B cell (primary cell): ENCODE measurements at regions not wholly inside any gene's neighbourhood (a gene's known extent, or its start where the extent isn't known, plus 50 kb on each side); places are given as distances from the start of the nearest gene placed in this dataset.

ENCODE experiments used
- ATAC-seq: fragments of 200-7000 bp; cut with Tn5 transposase; one replicate; pipeline ENCODE4 v1.10.0; 2021; ENCODE audit warnings: low read depth, mild to moderate bottlenecking, moderate number of reproducible peaks, moderate library complexity
- CTCF ChIA-PET: fragments of 350-600 bp; sonication (Branson Sonifier 250); formaldehyde crosslinking; loops from one replicate; lab custom pipeline; 2021; ENCODE audit warnings: antibody characterized with exemption, inconsistent platforms; lab: Charles Lee
- POLR2A ChIA-PET: fragments of 350-600 bp; sonication (Branson Sonifier 250); formaldehyde crosslinking; loops from one replicate; lab custom pipeline; 2021; ENCODE audit warnings: antibody characterized with exemption; lab: Charles Lee
- DNase-seq: peaks from one replicate; pipeline ENCODE4 v3.0.0; 2013
- H2AFZ ChIP-seq: 2 replicates; pipeline ENCODE4 v1.6.1; 2012; ENCODE audit warnings: mild to moderate bottlenecking, low read depth, low read length; ENCODE audit not compliant: insufficient read depth, poor library complexity, severe bottlenecking
- H3K27ac ChIP-seq, 2 donors: 1 replicate in 1 of 2; 2 replicates in 1 of 2; pipeline ENCODE4 v1.5.1; 2012 to 2013; ENCODE audit warnings: low read length in 2 of 2, mild to moderate bottlenecking in 2 of 2, moderate library complexity in 1 of 2
- H3K27me3 ChIP-seq, 4 experiments: fragments of 200-600 bp in 1 of 4; sonication (generic) in 1 of 4; replicated peaks in 1 of 4; 1 replicate in 2 of 4; 2 replicates in 2 of 4; pipeline versions ENCODE4 v1.6.1 to v1.7.0; 2013 to 2016; ENCODE audit warnings: low read length in 3 of 4, mild to moderate bottlenecking in 2 of 4, mixed read lengths in 1 of 4, moderate library complexity in 1 of 4; ENCODE audit not compliant: insufficient read depth in 4 of 4, control insufficient read depth in 3 of 4; ENCODE audit errors: control extremely low read depth in 1 of 4
- H3K36me3 ChIP-seq, 2 experiments: replicated peaks in 1 of 2; 1 replicate in 1 of 2; 2 replicates in 1 of 2; pipeline versions ENCODE4 v1.6.1 to v1.7.1; 2013; ENCODE audit warnings: low read length in 1 of 2; ENCODE audit not compliant: insufficient read depth in 2 of 2, control insufficient read depth in 1 of 2; ENCODE audit errors: control extremely low read depth in 1 of 2, extremely low read depth in 1 of 2
- H3K4me1 ChIP-seq, 2 donors: fragments of 200-600 bp in 1 of 2; sonication (generic) in 1 of 2; 1 replicate in 1 of 2; 2 replicates in 1 of 2; pipeline versions ENCODE4 v1.5.1 to v1.6.1; 2013 to 2017; ENCODE audit warnings: low read length in 2 of 2; ENCODE audit not compliant: control insufficient read depth in 2 of 2, insufficient read depth in 2 of 2
- H3K4me2 ChIP-seq: replicated peaks from 2 replicates; pipeline ENCODE3; 2012; ENCODE audit warnings: mild to moderate bottlenecking, low read depth, low read length; ENCODE audit not compliant: poor library complexity, severe bottlenecking
- H3K4me3 ChIP-seq, 5 experiments: fragments of 200-600 bp in 1 of 5; sonication (generic) in 1 of 5; 1 replicate in 3 of 5; 2 replicates in 2 of 5; pipeline versions ENCODE4 v1.5.1 to v1.7.0; 2011 to 2016; ENCODE audit warnings: low read length in 4 of 5, mild to moderate bottlenecking in 4 of 5, low read depth in 2 of 5, control low read depth in 1 of 5, moderate library complexity in 1 of 5; ENCODE audit not compliant: insufficient read depth in 1 of 5; ENCODE audit errors: control extremely low read depth in 1 of 5, extremely low read depth in 1 of 5
- H3K79me2 ChIP-seq: fragments of 200-600 bp; sonication (generic); one replicate; pipeline ENCODE4 v1.6.0; 2016; ENCODE audit warnings: low read length; ENCODE audit not compliant: control insufficient read depth, insufficient read depth
- H3K9ac ChIP-seq: fragments of 200-600 bp; sonication (generic); 2 replicates; pipeline ENCODE4 v1.6.1; 2017; ENCODE audit warnings: mild to moderate bottlenecking, low read length, moderate library complexity
- H3K9me3 ChIP-seq, 3 donors: one replicate each; pipeline versions ENCODE4 v1.6.1 to v1.7.1; 2013; ENCODE audit warnings: low read length in 2 of 3; ENCODE audit not compliant: control insufficient read depth in 2 of 3, insufficient read depth in 1 of 3; ENCODE audit errors: control extremely low read depth in 1 of 3
- H4K20me1 ChIP-seq: 2 replicates; pipeline ENCODE4 v1.6.0; 2012; ENCODE audit warnings: mild to moderate bottlenecking, low read length; ENCODE audit not compliant: insufficient read depth, control insufficient read depth, poor library complexity, severe bottlenecking
- H3K27ac Mint-ChIP-seq: one replicate; pipeline ENCODE4 v1.8.0; 2021; ENCODE audit warnings: mixed read lengths
- H3K27me3 Mint-ChIP-seq: one replicate; pipeline ENCODE4 v1.8.0; 2021; ENCODE audit warnings: mixed read lengths
- H3K4me1 Mint-ChIP-seq: one replicate; pipeline ENCODE4 v1.8.0; 2021; ENCODE audit warnings: mixed read lengths
- H3K4me3 Mint-ChIP-seq: one replicate; pipeline ENCODE4 v1.8.0; 2021; ENCODE audit warnings: mixed read lengths
- H3K9me3 Mint-ChIP-seq: one replicate; pipeline ENCODE4 v1.8.0; 2022; ENCODE audit warnings: mixed read lengths; ENCODE audit not compliant: insufficient read depth
- EZH2 ChIP-seq: IDR thresholded peaks from 2 replicates; pipeline ENCODE4 v1.6.1; 2012; ENCODE audit warnings: borderline replicate concordance, low read depth, mild to moderate bottlenecking, moderate library complexity, low read length; ENCODE audit not compliant: insufficient read depth, poor library complexity, severe bottlenecking
- WGBS: methylation state at CpG from one replicate; pipeline ENCODE4 v1.1.5; 2013; ENCODE audit warnings: missing lambda C conversion rate; ENCODE audit not compliant: insufficient coverage; 5-methylcytosine and 5-hydroxymethylcytosine counted together
- intact Hi-C: fragments of 100-400 bp; cut with micrococcal nuclease; formaldehyde crosslinking; loops from one replicate; pipeline ENCODE4 v1.10.0; 2022
- TF ChIP-seq, protein P1 (sequence below): fragments of 200-600 bp; IDR thresholded peaks from one replicate; pipeline ENCODE4 v1.8.0; 2022; ENCODE audit warnings: antibody characterized with exemption, mild to moderate bottlenecking

DNA sequence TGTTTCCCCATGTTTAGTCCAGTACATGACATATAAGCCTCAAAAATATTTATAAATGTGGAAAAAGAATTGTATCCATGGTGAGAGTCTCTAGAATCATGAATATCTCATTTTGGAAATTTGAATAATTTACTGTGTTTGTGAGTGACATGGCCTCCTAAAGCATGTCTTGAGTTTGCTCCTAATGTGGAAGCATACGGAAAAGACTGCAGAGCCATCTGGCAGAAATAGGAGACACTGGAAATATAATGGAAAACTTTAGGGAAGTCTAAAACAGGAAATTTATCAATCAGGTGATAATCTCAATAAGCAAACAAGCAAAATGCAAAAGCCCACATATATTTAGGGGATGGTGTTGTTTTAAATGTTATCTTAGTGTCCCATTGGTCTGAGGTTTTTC is 465.0 kb downstream of the TDRD3 start:
- H3K27ac Mint-ChIP-seq: no peak overlapping the region
- no peak for TF ChIP-seq EZH2
- TF ChIP-seq, protein P1, sequence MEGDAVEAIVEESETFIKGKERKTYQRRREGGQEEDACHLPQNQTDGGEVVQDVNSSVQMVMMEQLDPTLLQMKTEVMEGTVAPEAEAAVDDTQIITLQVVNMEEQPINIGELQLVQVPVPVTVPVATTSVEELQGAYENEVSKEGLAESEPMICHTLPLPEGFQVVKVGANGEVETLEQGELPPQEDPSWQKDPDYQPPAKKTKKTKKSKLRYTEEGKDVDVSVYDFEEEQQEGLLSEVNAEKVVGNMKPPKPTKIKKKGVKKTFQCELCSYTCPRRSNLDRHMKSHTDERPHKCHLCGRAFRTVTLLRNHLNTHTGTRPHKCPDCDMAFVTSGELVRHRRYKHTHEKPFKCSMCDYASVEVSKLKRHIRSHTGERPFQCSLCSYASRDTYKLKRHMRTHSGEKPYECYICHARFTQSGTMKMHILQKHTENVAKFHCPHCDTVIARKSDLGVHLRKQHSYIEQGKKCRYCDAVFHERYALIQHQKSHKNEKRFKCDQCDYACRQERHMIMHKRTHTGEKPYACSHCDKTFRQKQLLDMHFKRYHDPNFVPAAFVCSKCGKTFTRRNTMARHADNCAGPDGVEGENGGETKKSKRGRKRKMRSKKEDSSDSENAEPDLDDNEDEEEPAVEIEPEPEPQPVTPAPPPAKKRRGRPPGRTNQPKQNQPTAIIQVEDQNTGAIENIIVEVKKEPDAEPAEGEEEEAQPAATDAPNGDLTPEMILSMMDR: no peak
- H3K9me3 ChIP-seq: peaks cover 0 to 5% (median 0%) of the 10 kb centered on the region in 3 donors
- H3K27me3 ChIP-seq: no peaks in the 10 kb centered on the region
- no peak overlapping the region for H3K9ac ChIP-seq
- H3K79me2 ChIP-seq: no peaks in the 10 kb centered on the region
- no peak overlapping the region for H3K27ac ChIP-seq
- H4K20me1 ChIP-seq: no peaks in the 10 kb centered on the region
- CTCF ChIA-PET: no interaction called here
- 80% methylated on average over 1 of the region's 1 CpG for WGBS
- H3K4me2 ChIP-seq: no peak overlapping the region
- no peak overlapping the region for H2AFZ ChIP-seq
- no peaks in the 10 kb centered on the region for H3K4me1 Mint-ChIP-seq
- POLR2A ChIA-PET: no interaction called here
- H3K4me3 Mint-ChIP-seq: no peak overlapping the region
- H3K9me3 Mint-ChIP-seq: peaks cover 12% of the 10 kb centered on the region
- no peaks in the 10 kb centered on the region for H3K36me3 ChIP-seq
- no peak for DNase-seq
- ATAC-seq: no peak
- H3K27me3 Mint-ChIP-seq: no peaks in the 10 kb centered on the region
- H3K4me1 ChIP-seq: no peaks in the 10 kb centered on the region
- intact Hi-C loops: no loop called here
- H3K4me3 ChIP-seq: no peak overlapping the region

DNA sequence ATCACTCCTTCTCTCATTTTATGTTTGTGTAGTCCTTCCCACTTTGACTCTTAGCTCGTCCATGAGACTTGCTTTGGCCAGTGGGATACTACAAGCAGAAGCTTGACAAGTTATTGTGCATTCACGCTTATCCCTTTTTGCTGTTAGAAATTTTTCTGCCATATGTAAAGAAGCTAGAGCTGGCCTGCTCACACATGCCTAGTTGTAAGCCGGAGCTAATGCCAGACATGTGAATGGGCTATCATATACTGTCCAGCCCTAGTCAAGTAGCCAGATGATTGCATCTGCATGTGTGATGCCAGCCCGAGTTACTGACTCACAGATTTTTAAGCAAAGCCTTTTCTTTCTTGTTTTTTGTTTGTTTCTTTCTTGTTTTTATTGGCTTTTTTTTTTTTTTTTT is 460.7 kb downstream of the TDRD3 start:
- Mint-ChIP-seq H3K4me1 (no peaks in the 10 kb centered on the region), H3K9me3 (peaks cover 5% of the 10 kb centered on the region), H3K27me3 (no peaks in the 10 kb centered on the region), H3K4me3 (no peak overlapping the region), H3K27ac (no peak overlapping the region)
- DNase-seq (no peak), ATAC-seq (no peak)
- H3K9ac ChIP-seq: no peak overlapping the region
- intact Hi-C loops: no loop called here
- peaks cover 0 to 3% (median 0%) of the 10 kb centered on the region in 3 donors for H3K9me3 ChIP-seq
- H3K4me1 ChIP-seq: no peaks in the 10 kb centered on the region
- no peak overlapping the region for H3K4me2 ChIP-seq
- H3K27ac ChIP-seq: no peak overlapping the region
- H2AFZ ChIP-seq: no peak overlapping the region
- H3K4me3 ChIP-seq: no peak overlapping the region
- H4K20me1 ChIP-seq: no peaks in the 10 kb centered on the region
- ChIA-PET POLR2A (no interaction called here), CTCF (no interaction called here)
- TF ChIP-seq EZH2: no peak
- TF ChIP-seq, protein P1: no peak
- 91% methylated on average over 3 of the region's 4 CpGs for WGBS
- no peaks in the 10 kb centered on the region for H3K79me2 ChIP-seq
- no peaks in the 10 kb centered on the region for H3K36me3 ChIP-seq
- H3K27me3 ChIP-seq: no peaks in the 10 kb centered on the region
